ENCODE measurements at regions not wholly inside any gene's neighbourhood (a gene's known extent, or its start where the extent isn't known, plus 50 kb on each side); places are given as distances from the start of the nearest gene placed in this dataset.
"Not testable (repeated sequence)": the region's sequence is repeated elsewhere in the genome, so short reads cannot be mapped to it uniquely, and the experiment has no call there.

GRCh38 chr11:41666951-41667653 is 207.7 kb upstream of the LRRC4C start:
- TF ChIP-seq TAF1 (IDR thresholded peaks at IDR 0.05; ENCODE audit: low read depth, low read length) (no peak), POU2F2 (IDR thresholded peaks at IDR 0.05; ENCODE audit: low read depth, low read length) (no peak), POLR2A (IDR thresholded peaks at IDR 0.05; ENCODE audit: low read depth, low read length) (no peak), SPI1 (IDR thresholded peaks at IDR 0.05; ENCODE audit: low read depth, low read length) (no peak), PAX5 (IDR thresholded peaks at IDR 0.05; ENCODE audit: insufficient read depth, low read length, severe bottlenecking) (no peak), POLR2AphosphoS5 (IDR thresholded peaks at IDR 0.05; ENCODE audit: low read depth, low read length) (no peak)
- no peak for DNase-seq (ENCODE audit: insufficient read length, low spot score)
- FAIRE-seq: no peak

- no peak for FAIRE-seq
- DNase-seq (ENCODE audit: insufficient read length, low spot score): no peak
- TF ChIP-seq POLR2AphosphoS5 (IDR thresholded peaks at IDR 0.05; ENCODE audit: low read depth, low read length) (no peak), SPI1 (IDR thresholded peaks at IDR 0.05; ENCODE audit: low read depth, low read length) (no peak), POU2F2 (IDR thresholded peaks at IDR 0.05; ENCODE audit: low read depth, low read length) (no peak), POLR2A (IDR thresholded peaks at IDR 0.05; ENCODE audit: low read depth, low read length) (no peak), TAF1 (IDR thresholded peaks at IDR 0.05; ENCODE audit: low read depth, low read length) (no peak), PAX5 (IDR thresholded peaks at IDR 0.05; ENCODE audit: insufficient read depth, low read length, severe bottlenecking) (no peak)
Observed at GRCh38 chr11:41675205-41675604, 215.8 kb upstream of the LRRC4C start.

GRCh38 chr11:41713030-41713429 is 253.6 kb upstream of the LRRC4C start:
- DNase-seq (ENCODE audit: insufficient read length, low spot score) (no peak), FAIRE-seq (no peak)
- no peak for TF ChIP-seq POU2F2 (IDR thresholded peaks at IDR 0.05; ENCODE audit: low read depth, low read length)
- TF ChIP-seq TAF1 (IDR thresholded peaks at IDR 0.05; ENCODE audit: low read depth, low read length): no peak
- no peak for TF ChIP-seq POLR2A (IDR thresholded peaks at IDR 0.05; ENCODE audit: low read depth, low read length)
- TF ChIP-seq SPI1 (IDR thresholded peaks at IDR 0.05; ENCODE audit: low read depth, low read length): no peak
- TF ChIP-seq PAX5 (IDR thresholded peaks at IDR 0.05; ENCODE audit: insufficient read depth, low read length, severe bottlenecking): no peak
- no peak for TF ChIP-seq POLR2AphosphoS5 (IDR thresholded peaks at IDR 0.05; ENCODE audit: low read depth, low read length)

- FAIRE-seq (no peak), DNase-seq (ENCODE audit: insufficient read length, low spot score) (no peak)
- no peak for TF ChIP-seq POU2F2 (IDR thresholded peaks at IDR 0.05; ENCODE audit: low read depth, low read length)
- no peak for TF ChIP-seq PAX5 (IDR thresholded peaks at IDR 0.05; ENCODE audit: insufficient read depth, low read length, severe bottlenecking)
- no peak for TF ChIP-seq SPI1 (IDR thresholded peaks at IDR 0.05; ENCODE audit: low read depth, low read length)
- no peak for TF ChIP-seq TAF1 (IDR thresholded peaks at IDR 0.05; ENCODE audit: low read depth, low read length)
- no peak for TF ChIP-seq POLR2A (IDR thresholded peaks at IDR 0.05; ENCODE audit: low read depth, low read length)
- no peak for TF ChIP-seq POLR2AphosphoS5 (IDR thresholded peaks at IDR 0.05; ENCODE audit: low read depth, low read length)
Observed at GRCh38 chr11:41714101-41714500, 254.6 kb upstream of the LRRC4C start.

- no peak for DNase-seq (ENCODE audit: insufficient read length, low spot score)
- TF ChIP-seq POLR2AphosphoS5 (IDR thresholded peaks at IDR 0.05; ENCODE audit: low read depth, low read length) (no peak), POU2F2 (IDR thresholded peaks at IDR 0.05; ENCODE audit: low read depth, low read length) (no peak), POLR2A (IDR thresholded peaks at IDR 0.05; ENCODE audit: low read depth, low read length) (no peak), TAF1 (IDR thresholded peaks at IDR 0.05; ENCODE audit: low read depth, low read length) (no peak), PAX5 (IDR thresholded peaks at IDR 0.05; ENCODE audit: insufficient read depth, low read length, severe bottlenecking) (no peak), SPI1 (IDR thresholded peaks at IDR 0.05; ENCODE audit: low read depth, low read length) (no peak)
- FAIRE-seq: no peak
Observed at GRCh38 chr11:41716862-41717261, 257.4 kb upstream of the LRRC4C start.

GRCh38 chr11:41720761-41721160 is 261.3 kb upstream of the LRRC4C start:
- TF ChIP-seq POLR2AphosphoS5 (IDR thresholded peaks at IDR 0.05; ENCODE audit: low read depth, low read length) (no peak), PAX5 (IDR thresholded peaks at IDR 0.05; ENCODE audit: insufficient read depth, low read length, severe bottlenecking) (no peak), TAF1 (IDR thresholded peaks at IDR 0.05; ENCODE audit: low read depth, low read length) (no peak), POU2F2 (IDR thresholded peaks at IDR 0.05; ENCODE audit: low read depth, low read length) (no peak), SPI1 (IDR thresholded peaks at IDR 0.05; ENCODE audit: low read depth, low read length) (no peak), POLR2A (IDR thresholded peaks at IDR 0.05; ENCODE audit: low read depth, low read length) (no peak)
- FAIRE-seq: no peak
- DNase-seq (ENCODE audit: insufficient read length, low spot score): no peak

GRCh38 chr11:41728161-41728560 is 268.7 kb upstream of the LRRC4C start:
- not testable (repeated sequence) for DNase-seq (ENCODE audit: insufficient read length, low spot score); FAIRE-seq

GRCh38 chr11:41775296-41775695 is 315.8 kb upstream of the LRRC4C start:
- DNase-seq (ENCODE audit: insufficient read length, low spot score): no peak
- no peak for TF ChIP-seq PAX5 (IDR thresholded peaks at IDR 0.05; ENCODE audit: insufficient read depth, low read length, severe bottlenecking)
- no peak for TF ChIP-seq POU2F2 (IDR thresholded peaks at IDR 0.05; ENCODE audit: low read depth, low read length)
- no peak for TF ChIP-seq TAF1 (IDR thresholded peaks at IDR 0.05; ENCODE audit: low read depth, low read length)
- no peak for TF ChIP-seq POLR2A (IDR thresholded peaks at IDR 0.05; ENCODE audit: low read depth, low read length)
- no peak for TF ChIP-seq SPI1 (IDR thresholded peaks at IDR 0.05; ENCODE audit: low read depth, low read length)
- no peak for TF ChIP-seq POLR2AphosphoS5 (IDR thresholded peaks at IDR 0.05; ENCODE audit: low read depth, low read length)
- FAIRE-seq: no peak

- no peak for DNase-seq (ENCODE audit: insufficient read length, low spot score)
- FAIRE-seq: no peak
- no peak for TF ChIP-seq POLR2A (IDR thresholded peaks at IDR 0.05; ENCODE audit: low read depth, low read length)
- no peak for TF ChIP-seq POLR2AphosphoS5 (IDR thresholded peaks at IDR 0.05; ENCODE audit: low read depth, low read length)
- no peak for TF ChIP-seq POU2F2 (IDR thresholded peaks at IDR 0.05; ENCODE audit: low read depth, low read length)
- TF ChIP-seq SPI1 (IDR thresholded peaks at IDR 0.05; ENCODE audit: low read depth, low read length): no peak
- TF ChIP-seq PAX5 (IDR thresholded peaks at IDR 0.05; ENCODE audit: insufficient read depth, low read length, severe bottlenecking): no peak
- no peak for TF ChIP-seq TAF1 (IDR thresholded peaks at IDR 0.05; ENCODE audit: low read depth, low read length)
Observed at GRCh38 chr11:41779401-41779960, 320.0 kb upstream of the LRRC4C start.

- no peak for TF ChIP-seq SPI1 (IDR thresholded peaks at IDR 0.05; ENCODE audit: low read depth, low read length)
- DNase-seq (ENCODE audit: insufficient read length, low spot score) (no peak), FAIRE-seq (no peak)
Observed at GRCh38 chr11:41781441-41781840, 322.0 kb upstream of the LRRC4C start.

All from GM12891 (cell line).